Spinal cord (tissue), 9 donors: ENCODE measurements at regions not wholly inside any gene's neighbourhood (a gene's known extent, or its start where the extent isn't known, plus 50 kb on each side); places are given as distances from the start of the nearest gene placed in this dataset.
A peak's percentile ranks its signal among the peaks of the same experiment; 100 is the strongest.

Experiments
- DNase-seq, 6 donors: peaks; one replicate each; pipeline versions ENCODE4 v3.0.0 to v3.0.0-alpha.2; 2013 to 2015; ENCODE audit warnings: low spot score in 6 of 6, low read depth in 4 of 6
- H3K27ac ChIP-seq: one replicate; pipeline ENCODE4 v1.5.1; 2013; ENCODE audit warnings: low read depth, low read length, control low read depth
- H3K27me3 ChIP-seq: one replicate; pipeline ENCODE4 v1.6.1; 2013; ENCODE audit warnings: low read length; ENCODE audit not compliant: control insufficient read depth, insufficient read depth
- H3K36me3 ChIP-seq: one replicate; pipeline ENCODE4 v1.6.1; 2013; ENCODE audit warnings: low read length; ENCODE audit not compliant: control insufficient read depth, insufficient read depth
- H3K4me1 ChIP-seq: one replicate; pipeline ENCODE4 v1.6.1; 2013; ENCODE audit warnings: low read length; ENCODE audit not compliant: control insufficient read depth, insufficient read depth
- H3K4me3 ChIP-seq: one replicate; pipeline ENCODE4 v1.5.1; 2013; ENCODE audit warnings: low read depth, low read length, control low read depth
- H3K9me3 ChIP-seq: one replicate; pipeline ENCODE4 v1.6.1; 2013; ENCODE audit warnings: low read length; ENCODE audit not compliant: control insufficient read depth, insufficient read depth
- WGBS: methylation state at CpG from one replicate; pipeline ENCODE4 v1.1.5; 2013; ENCODE audit warnings: missing lambda C conversion rate; ENCODE audit not compliant: insufficient coverage; 5-methylcytosine and 5-hydroxymethylcytosine counted together
- donor health status: healthy.

DNA sequence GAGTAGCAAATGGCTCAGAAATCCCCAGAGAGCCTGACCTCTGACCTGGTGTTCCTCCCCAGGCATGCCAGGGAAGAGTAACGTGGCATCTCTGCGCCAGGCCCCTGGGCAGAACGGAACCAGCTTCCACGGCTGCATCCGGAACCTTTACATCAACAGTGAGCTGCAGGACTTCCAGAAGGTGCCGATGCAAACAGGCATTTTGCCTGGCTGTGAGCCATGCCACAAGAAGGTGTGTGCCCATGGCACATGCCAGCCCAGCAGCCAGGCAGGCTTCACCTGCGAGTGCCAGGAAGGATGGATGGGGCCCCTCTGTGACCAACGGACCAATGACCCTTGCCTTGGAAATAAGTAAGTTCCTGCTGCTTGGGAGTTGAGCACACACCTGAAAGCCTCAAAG, 83.4 kb upstream of the PACRGL start:
- H3K27ac ChIP-seq = no peak overlapping the region

DNA sequence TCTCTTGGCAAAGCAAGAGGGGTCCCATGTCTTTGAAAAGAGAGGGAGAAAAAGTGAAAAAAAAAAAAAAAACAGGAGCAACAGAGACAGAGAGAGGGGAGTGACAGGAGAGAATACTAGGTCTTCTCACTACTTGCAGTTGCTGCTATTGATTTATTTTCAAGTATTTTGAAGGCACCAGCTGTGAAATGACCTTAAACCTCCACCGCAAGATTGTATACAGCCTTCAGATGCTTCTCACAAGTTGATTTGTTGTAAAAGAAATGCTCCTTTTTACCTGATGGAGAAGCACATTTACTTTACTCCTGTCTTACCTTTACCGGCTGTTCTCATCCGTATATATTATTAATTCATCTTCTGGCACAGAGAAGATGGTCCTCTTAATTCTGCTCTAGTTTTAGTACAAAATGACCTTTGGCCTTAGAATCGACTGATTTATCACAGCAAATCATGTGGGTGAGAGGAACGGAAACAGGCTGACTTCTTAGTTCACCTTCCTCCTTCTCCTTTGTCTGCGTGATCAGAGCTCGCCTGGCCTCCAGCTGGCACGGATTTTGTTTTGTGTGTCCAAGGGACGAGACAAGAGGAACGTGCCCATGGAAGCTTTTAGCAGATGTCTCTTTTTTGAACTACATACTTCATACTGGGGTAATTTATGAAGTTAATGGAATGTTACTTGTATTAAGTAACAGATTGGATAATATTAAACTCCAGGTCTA, 82.4 kb upstream of the PACRGL start:
- peak in 2 of 6 donors; percentile 56 to 75 for DNase-seq
- Histone ChIP-seq H3K9me3 (no peaks in the 10 kb centered on the region), H3K36me3 (peaks cover 4% of the 10 kb centered on the region), H3K4me1 (peaks cover 3% of the 10 kb centered on the region), H3K27me3 (no peaks in the 10 kb centered on the region), H3K27ac (no peak overlapping the region), H3K4me3 (no peak overlapping the region)
- 10% methylated on average over 2 of the region's 10 CpGs for WGBS

More for the DNA sequence above, 83.4 kb upstream of the PACRGL start:
- no peaks in the 10 kb centered on the region for H3K9me3 ChIP-seq
- WGBS = 95% methylated on average over 8 of the region's 8 CpGs
- H3K4me3 ChIP-seq = no peak overlapping the region
- peaks cover 4% of the 10 kb centered on the region for H3K36me3 ChIP-seq
- H3K27me3 ChIP-seq = no peaks in the 10 kb centered on the region
- DNase-seq = no peak
- H3K4me1 ChIP-seq = peaks cover 3% of the 10 kb centered on the region

DNA sequence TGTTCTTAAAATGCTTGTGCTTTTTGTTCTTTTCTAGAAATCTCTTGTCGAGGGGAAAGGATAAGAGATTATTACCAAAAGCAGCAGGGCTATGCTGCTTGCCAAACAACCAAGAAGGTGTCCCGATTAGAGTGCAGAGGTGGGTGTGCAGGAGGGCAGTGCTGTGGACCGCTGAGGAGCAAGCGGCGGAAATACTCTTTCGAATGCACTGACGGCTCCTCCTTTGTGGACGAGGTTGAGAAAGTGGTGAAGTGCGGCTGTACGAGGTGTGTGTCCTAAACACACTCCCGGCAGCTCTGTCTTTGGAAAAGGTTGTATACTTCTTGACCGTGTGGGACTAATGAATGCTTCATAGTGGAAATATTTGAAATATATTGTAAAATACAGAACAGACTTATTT, 81.5 kb upstream of the PACRGL start:
- Histone ChIP-seq H3K9me3 (no peaks in the 10 kb centered on the region), H3K27me3 (no peaks in the 10 kb centered on the region), H3K36me3 (peaks cover 4% of the 10 kb centered on the region), H3K27ac (peak overlapping the region; percentile 34), H3K4me1 (peaks cover 3% of the 10 kb centered on the region), H3K4me3 (no peak overlapping the region)
- WGBS = 17% methylated on average over 2 of the region's 12 CpGs
- peak in 1 of 6 donors; percentile 54 for DNase-seq

DNA sequence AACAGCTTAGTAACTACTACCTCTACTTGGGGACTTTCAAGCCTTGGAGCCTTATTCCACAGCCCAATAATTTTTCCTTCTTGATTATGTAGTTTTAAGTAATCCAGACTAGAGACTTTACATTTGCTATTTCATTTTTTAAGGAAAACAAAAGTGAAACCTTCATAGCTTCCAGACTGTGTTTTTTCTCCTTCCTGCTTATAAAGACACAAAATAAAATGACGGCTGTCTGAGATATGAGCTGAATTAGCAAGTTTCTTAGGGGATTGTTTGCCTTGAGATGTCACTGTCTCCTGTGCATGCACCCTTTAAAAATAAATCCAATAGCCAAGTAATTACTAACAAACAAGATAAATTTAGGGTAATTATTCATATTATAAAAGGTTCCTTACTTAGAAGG, 78.8 kb upstream of the PACRGL start:
- Histone ChIP-seq H3K9me3 (no peaks in the 10 kb centered on the region), H3K27me3 (no peaks in the 10 kb centered on the region), H3K4me3 (no peak overlapping the region), H3K27ac (no peak overlapping the region), H3K36me3 (peaks cover 4% of the 10 kb centered on the region), H3K4me1 (peaks cover 3% of the 10 kb centered on the region)
- DNase-seq = no peak
- WGBS = no CpG with 5 or more reads among the region's 1 CpG

GRCh38 chr4:20622701-20623100, 77.6 kb upstream of the PACRGL start:
- peak in 2 of 6 donors; percentile 32 to 36 for DNase-seq
- no peak overlapping the region for H3K4me3 ChIP-seq
- H3K27ac ChIP-seq = peak overlapping the region; percentile 64
- 88% methylated on average over 1 of the region's 1 CpG for WGBS
- H3K36me3 ChIP-seq = no peaks in the 10 kb centered on the region
- H3K9me3 ChIP-seq = no peaks in the 10 kb centered on the region
- peaks cover 3% of the 10 kb centered on the region for H3K4me1 ChIP-seq
- no peaks in the 10 kb centered on the region for H3K27me3 ChIP-seq

GRCh38 chr4:20623939-20624338, 76.3 kb upstream of the PACRGL start:
- no peaks in the 10 kb centered on the region for H3K27me3 ChIP-seq
- no peaks in the 10 kb centered on the region for H3K36me3 ChIP-seq
- H3K27ac ChIP-seq = peak overlapping the region; percentile 43
- H3K4me1 ChIP-seq = no peaks in the 10 kb centered on the region
- no peaks in the 10 kb centered on the region for H3K9me3 ChIP-seq
- no peak overlapping the region for H3K4me3 ChIP-seq
- no peak for DNase-seq

GRCh38 chr4:20624793-20625374, 75.4 kb upstream of the PACRGL start:
- H3K27me3 ChIP-seq = no peaks in the 10 kb centered on the region
- no peak overlapping the region for H3K4me3 ChIP-seq
- H3K36me3 ChIP-seq = no peaks in the 10 kb centered on the region
- no peak overlapping the region for H3K27ac ChIP-seq
- DNase-seq = peak in 1 of 6 donors; percentile 36
- no peaks in the 10 kb centered on the region for H3K9me3 ChIP-seq
- H3K4me1 ChIP-seq = no peaks in the 10 kb centered on the region
- 75% methylated on average over 1 of the region's 3 CpGs for WGBS

DNA sequence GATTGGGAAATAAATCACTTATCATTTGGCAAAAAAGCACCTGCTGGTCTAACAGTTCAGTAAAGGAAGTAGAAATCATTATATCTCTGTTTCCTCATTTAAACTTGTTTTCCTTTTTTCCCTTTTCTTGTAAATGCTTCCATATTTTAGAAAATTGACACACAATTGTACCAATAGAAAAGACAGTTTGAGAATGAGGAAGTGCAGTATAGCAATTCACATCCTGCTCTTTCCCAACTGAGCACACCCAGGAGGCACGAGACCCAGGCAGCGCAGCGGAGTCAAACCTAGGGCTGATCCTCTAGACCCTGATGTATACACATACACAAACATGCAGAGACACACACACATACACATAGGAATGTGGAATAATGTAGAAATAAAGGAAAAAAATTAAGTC, 74.8 kb upstream of the PACRGL start:
- WGBS = no CpG with 5 or more reads among the region's 3 CpGs
- Histone ChIP-seq H3K27ac (no peak overlapping the region), H3K9me3 (no peaks in the 10 kb centered on the region), H3K4me3 (no peak overlapping the region), H3K27me3 (no peaks in the 10 kb centered on the region), H3K4me1 (no peaks in the 10 kb centered on the region), H3K36me3 (no peaks in the 10 kb centered on the region)
- no peak for DNase-seq

DNA sequence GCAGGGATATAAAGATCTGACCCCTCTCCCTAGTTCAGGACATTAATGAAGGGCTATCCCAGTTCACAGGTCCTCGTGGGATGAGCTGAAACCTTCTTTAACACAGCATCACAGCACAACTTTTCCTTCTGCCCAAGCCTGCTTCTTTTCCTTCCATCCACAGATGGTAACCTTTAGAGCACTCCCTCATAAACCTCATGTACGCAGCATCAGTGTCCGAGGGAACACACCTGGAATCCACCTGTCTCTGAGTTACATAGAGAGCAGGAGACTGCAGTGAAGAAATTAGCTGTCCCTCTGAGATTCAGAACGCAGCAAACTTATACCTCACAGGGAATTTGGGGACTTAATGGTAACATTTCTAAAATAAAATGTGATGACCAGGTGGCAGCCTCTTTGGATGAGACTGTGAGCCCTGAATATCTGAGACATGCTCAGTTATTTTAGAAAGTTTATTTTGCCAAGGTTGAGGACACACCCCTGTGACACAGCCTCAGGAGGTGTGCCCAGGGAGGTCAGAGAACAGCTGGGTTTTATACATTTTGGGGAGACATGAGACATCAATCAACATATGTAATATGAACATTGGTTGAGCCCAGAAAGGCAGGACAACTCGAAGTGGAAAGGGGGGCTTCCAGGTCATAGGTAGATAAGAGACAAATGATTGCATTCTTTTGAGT, 73.8 kb upstream of the PACRGL start:
- H3K4me1 ChIP-seq = no peaks in the 10 kb centered on the region
- no peak overlapping the region for H3K4me3 ChIP-seq
- H3K27me3 ChIP-seq = no peaks in the 10 kb centered on the region
- no peak overlapping the region for H3K27ac ChIP-seq
- DNase-seq = no peak
- H3K36me3 ChIP-seq = no peaks in the 10 kb centered on the region
- no peaks in the 10 kb centered on the region for H3K9me3 ChIP-seq
- WGBS = 79% methylated on average over 2 of the region's 5 CpGs

- DNase-seq = no peak
- no CpG with 5 or more reads among the region's 1 CpG for WGBS
These were observed 72.4 kb upstream of the PACRGL start for GRCh38 chr4:20627866-20628265.

More at GRCh38 chr4:20627866-20628265, 72.4 kb upstream of the PACRGL start:
- H3K27me3 ChIP-seq = no peaks in the 10 kb centered on the region
- no peaks in the 10 kb centered on the region for H3K36me3 ChIP-seq
- H3K4me1 ChIP-seq = no peaks in the 10 kb centered on the region
- no peak overlapping the region for H3K4me3 ChIP-seq
- no peak overlapping the region for H3K27ac ChIP-seq
- no peaks in the 10 kb centered on the region for H3K9me3 ChIP-seq
